ENCODE measurements at regions not wholly inside any gene's neighbourhood (a gene's known extent, or its start where the extent isn't known, plus 50 kb on each side); places are given as distances from the start of the nearest gene placed in this dataset.
A peak's percentile ranks its signal among the peaks of the same experiment; 100 is the strongest.
"Not testable (repeated sequence)": the region's sequence is repeated elsewhere in the genome, so short reads cannot be mapped to it uniquely, and the experiment has no call there.

GRCh38 chr1:195195423-195196057, 1412.7 kb downstream of the KCNT2 start:
- Mint-ChIP-seq H3K27ac (no peak overlapping the region), H3K36me3 (ENCODE audit: low read depth) (no peaks in the 10 kb centered on the region), H3K27me3 (ENCODE audit: low read depth) (peaks cover 3% of the 10 kb centered on the region), H3K9me3 (no peaks in the 10 kb centered on the region), H3K4me1 (ENCODE audit: low read depth) (peaks cover 3% of the 10 kb centered on the region), H3K4me3 (no peak overlapping the region)
- intact Hi-C loops (cut with micrococcal nuclease): no loop called here
- CTCF ChIA-PET: no interaction called here
- peak; percentile 10 for DNase-seq

GRCh38 chr1:195193134-195193533, 1415.1 kb downstream of the KCNT2 start:
- CTCF ChIA-PET: no interaction called here
- Mint-ChIP-seq H3K9me3 (no peaks in the 10 kb centered on the region), H3K36me3 (ENCODE audit: low read depth) (no peaks in the 10 kb centered on the region), H3K4me1 (ENCODE audit: low read depth) (peaks cover 3% of the 10 kb centered on the region), H3K27me3 (ENCODE audit: low read depth) (peaks cover 3% of the 10 kb centered on the region), H3K4me3 (no peak overlapping the region), H3K27ac (no peak overlapping the region)
- no peak for DNase-seq
- intact Hi-C loops (cut with micrococcal nuclease): no loop called here

GRCh38 chr1:195188821-195189220, 1419.4 kb downstream of the KCNT2 start:
- Mint-ChIP-seq H3K4me3 (no peak overlapping the region), H3K27me3 (ENCODE audit: low read depth) (peaks cover 3% of the 10 kb centered on the region), H3K4me1 (ENCODE audit: low read depth) (no peaks in the 10 kb centered on the region), H3K27ac (no peak overlapping the region), H3K36me3 (ENCODE audit: low read depth) (no peaks in the 10 kb centered on the region), H3K9me3 (no peaks in the 10 kb centered on the region)
- intact Hi-C loops (cut with micrococcal nuclease): no loop called here
- no peak for DNase-seq
- CTCF ChIA-PET: no interaction called here

DNA sequence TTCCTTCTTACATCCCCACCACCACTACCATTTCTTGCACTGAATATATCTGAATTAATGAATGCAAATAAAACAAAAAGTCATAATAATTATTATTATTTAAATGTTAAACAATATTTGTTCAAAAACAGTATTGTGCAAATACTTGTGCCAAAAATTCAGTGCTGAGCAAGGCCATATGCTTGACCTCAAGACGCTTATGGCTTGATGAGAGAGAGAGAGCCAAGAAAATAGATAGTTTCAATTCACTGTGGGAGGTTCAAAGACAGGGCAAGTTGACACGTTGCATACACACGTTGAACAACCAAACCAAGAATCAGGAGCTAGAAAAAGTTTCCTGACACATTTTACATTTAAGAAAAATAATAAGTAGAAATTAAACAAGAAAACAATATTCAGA, 1421.7 kb downstream of the KCNT2 start:
- CTCF ChIA-PET: no interaction called here
- Mint-ChIP-seq H3K27me3 (ENCODE audit: low read depth) (peaks cover 3% of the 10 kb centered on the region), H3K4me3 (no peak overlapping the region), H3K27ac (no peak overlapping the region), H3K36me3 (ENCODE audit: low read depth) (no peaks in the 10 kb centered on the region), H3K4me1 (ENCODE audit: low read depth) (no peaks in the 10 kb centered on the region), H3K9me3 (no peaks in the 10 kb centered on the region)
- intact Hi-C loops (cut with micrococcal nuclease): no loop called here
- no peak for DNase-seq

- CTCF ChIA-PET: no interaction called here
These were observed 1422.5 kb downstream of the KCNT2 start for GRCh38 chr1:195185736-195186135.

GRCh38 chr1:195185321-195185720, 1422.9 kb downstream of the KCNT2 start:
- H3K4me1 Mint-ChIP-seq (ENCODE audit: low read depth): no peaks in the 10 kb centered on the region
- no peak overlapping the region for H3K27ac Mint-ChIP-seq
- no peaks in the 10 kb centered on the region for H3K36me3 Mint-ChIP-seq (ENCODE audit: low read depth)
- H3K9me3 Mint-ChIP-seq: no peaks in the 10 kb centered on the region
- intact Hi-C loops (cut with micrococcal nuclease): no loop called here
- H3K27me3 Mint-ChIP-seq (ENCODE audit: low read depth): no peaks in the 10 kb centered on the region
- H3K4me3 Mint-ChIP-seq: no peak overlapping the region
- CTCF ChIA-PET: no interaction called here
- no peak for DNase-seq

More at GRCh38 chr1:195185736-195186135, 1422.5 kb downstream of the KCNT2 start:
- Mint-ChIP-seq H3K9me3 (no peaks in the 10 kb centered on the region), H3K4me3 (no peak overlapping the region), H3K4me1 (ENCODE audit: low read depth) (no peaks in the 10 kb centered on the region), H3K27ac (no peak overlapping the region), H3K27me3 (ENCODE audit: low read depth) (peaks cover 1% of the 10 kb centered on the region), H3K36me3 (ENCODE audit: low read depth) (no peaks in the 10 kb centered on the region)
- no peak for DNase-seq
- intact Hi-C loops (cut with micrococcal nuclease): no loop called here

GRCh38 chr1:195173753-195174152, 1434.5 kb downstream of the KCNT2 start:
- no peaks in the 10 kb centered on the region for H3K36me3 Mint-ChIP-seq (ENCODE audit: low read depth)

DNA sequence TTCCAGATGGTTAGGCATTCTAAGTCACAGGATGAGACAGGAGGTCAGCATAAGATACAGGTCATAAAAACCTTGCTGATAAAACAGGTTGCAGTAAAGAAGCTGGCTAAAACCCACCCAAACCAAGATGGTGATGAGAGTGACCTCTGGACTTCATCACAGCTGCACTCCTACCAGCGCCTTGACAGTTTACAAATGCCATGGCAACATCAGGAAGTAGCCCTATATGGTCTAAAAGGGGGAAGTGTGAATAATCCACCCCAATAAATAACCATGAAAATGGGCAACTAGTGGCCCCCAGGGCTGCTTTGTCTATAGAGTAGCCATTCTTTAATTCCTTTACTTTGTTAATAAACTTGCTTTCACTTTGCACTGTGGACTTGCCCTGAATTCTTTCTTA, 1448.4 kb downstream of the KCNT2 start:
- H3K36me3 Mint-ChIP-seq (ENCODE audit: low read depth); H3K9me3 Mint-ChIP-seq; H3K27me3 Mint-ChIP-seq (ENCODE audit: low read depth); H3K4me3 Mint-ChIP-seq; CTCF ChIA-PET; H3K27ac Mint-ChIP-seq; DNase-seq; intact Hi-C loops (cut with micrococcal nuclease); H3K4me1 Mint-ChIP-seq (ENCODE audit: low read depth): not testable (repeated sequence)

More at GRCh38 chr1:195173753-195174152, 1434.5 kb downstream of the KCNT2 start:
- Mint-ChIP-seq H3K4me3 (no peak overlapping the region), H3K27me3 (ENCODE audit: low read depth) (no peaks in the 10 kb centered on the region), H3K4me1 (ENCODE audit: low read depth) (no peaks in the 10 kb centered on the region), H3K27ac (no peak overlapping the region), H3K9me3 (no peaks in the 10 kb centered on the region)
- intact Hi-C loops (cut with micrococcal nuclease): no loop called here
- DNase-seq: no peak
- CTCF ChIA-PET: no interaction called here

- intact Hi-C loops (cut with micrococcal nuclease): no loop called here
- H3K9me3 Mint-ChIP-seq: no peaks in the 10 kb centered on the region
These were observed 1450.1 kb downstream of the KCNT2 start for GRCh38 chr1:195158091-195158490.

DNA sequence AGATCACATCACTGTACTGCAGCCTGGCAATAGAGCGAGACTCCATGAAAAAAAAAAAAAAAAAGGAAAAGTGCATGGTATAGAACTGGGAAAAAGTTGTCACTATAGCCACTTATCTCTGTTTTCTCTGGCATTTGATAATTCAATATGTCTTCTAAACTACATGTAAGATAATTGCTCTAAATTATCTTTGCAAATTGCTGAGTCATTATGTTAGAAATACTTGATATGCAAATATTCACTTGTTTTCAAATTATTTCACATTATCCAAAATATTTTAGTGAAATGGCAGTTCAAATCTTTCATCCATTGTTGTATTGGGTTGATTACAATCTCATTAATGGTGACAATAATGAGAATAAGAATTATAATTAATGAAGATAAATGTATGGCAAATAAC, 1455.1 kb downstream of the KCNT2 start:
- intact Hi-C loops (cut with micrococcal nuclease): no loop called here
- H3K4me1 Mint-ChIP-seq (ENCODE audit: low read depth): no peaks in the 10 kb centered on the region
- H3K27me3 Mint-ChIP-seq (ENCODE audit: low read depth): no peaks in the 10 kb centered on the region
- no peaks in the 10 kb centered on the region for H3K9me3 Mint-ChIP-seq
- no peaks in the 10 kb centered on the region for H3K36me3 Mint-ChIP-seq (ENCODE audit: low read depth)
- no peak overlapping the region for H3K27ac Mint-ChIP-seq
- H3K4me3 Mint-ChIP-seq: no peak overlapping the region
- no peak for DNase-seq
- CTCF ChIA-PET: no interaction called here

More at GRCh38 chr1:195158091-195158490, 1450.1 kb downstream of the KCNT2 start:
- H3K27ac Mint-ChIP-seq: no peak overlapping the region
- CTCF ChIA-PET: no interaction called here
- no peaks in the 10 kb centered on the region for H3K27me3 Mint-ChIP-seq (ENCODE audit: low read depth)
- DNase-seq: no peak
- H3K4me3 Mint-ChIP-seq: no peak overlapping the region
- no peaks in the 10 kb centered on the region for H3K4me1 Mint-ChIP-seq (ENCODE audit: low read depth)
- no peaks in the 10 kb centered on the region for H3K36me3 Mint-ChIP-seq (ENCODE audit: low read depth)

- H3K9me3 Mint-ChIP-seq: no peaks in the 10 kb centered on the region
- no peak overlapping the region for H3K27ac Mint-ChIP-seq
- intact Hi-C loops (cut with micrococcal nuclease): no loop called here
- CTCF ChIA-PET: no interaction called here
- no peak for DNase-seq
- no peaks in the 10 kb centered on the region for H3K36me3 Mint-ChIP-seq (ENCODE audit: low read depth)
- H3K4me1 Mint-ChIP-seq (ENCODE audit: low read depth): no peaks in the 10 kb centered on the region
- H3K27me3 Mint-ChIP-seq (ENCODE audit: low read depth): no peaks in the 10 kb centered on the region
- no peak overlapping the region for H3K4me3 Mint-ChIP-seq
These were observed 1457.5 kb downstream of the KCNT2 start for GRCh38 chr1:195150768-195151167.

DNA sequence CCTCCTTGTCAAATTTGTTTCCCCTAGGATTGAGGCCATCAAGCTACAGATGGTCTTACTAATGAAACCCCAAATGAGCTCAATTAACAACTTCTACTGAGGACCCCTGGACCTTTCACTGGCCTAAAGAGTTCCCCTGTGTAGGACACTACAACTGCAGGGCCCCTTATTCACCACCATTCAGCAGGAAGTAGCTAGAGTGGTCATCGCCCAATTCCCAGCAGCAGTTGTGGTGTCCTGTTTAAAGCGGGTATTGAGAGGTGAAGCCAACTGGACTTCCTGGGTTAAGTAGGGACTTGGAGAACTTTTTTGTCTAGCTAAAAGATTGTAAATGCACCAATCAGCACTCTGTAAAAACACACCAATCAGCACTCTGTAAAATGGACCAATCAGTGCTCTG, 1466.9 kb downstream of the KCNT2 start:
- Mint-ChIP-seq H3K4me1 (ENCODE audit: low read depth) (no peaks in the 10 kb centered on the region), H3K27ac (no peak overlapping the region), H3K4me3 (no peak overlapping the region), H3K27me3 (ENCODE audit: low read depth) (no peaks in the 10 kb centered on the region), H3K36me3 (ENCODE audit: low read depth) (no peaks in the 10 kb centered on the region), H3K9me3 (peaks cover 9% of the 10 kb centered on the region)
- CTCF ChIA-PET: no interaction called here
- intact Hi-C loops (cut with micrococcal nuclease): no loop called here
- peak; percentile 5 for DNase-seq

GRCh38 chr1:195130598-195130997, 1477.6 kb downstream of the KCNT2 start:
- no peak for DNase-seq
- peaks cover 2% of the 10 kb centered on the region for H3K9me3 Mint-ChIP-seq
- CTCF ChIA-PET: no interaction called here
- H3K27me3 Mint-ChIP-seq (ENCODE audit: low read depth): no peaks in the 10 kb centered on the region
- intact Hi-C loops (cut with micrococcal nuclease): no loop called here
- H3K4me1 Mint-ChIP-seq (ENCODE audit: low read depth): no peaks in the 10 kb centered on the region
- no peak overlapping the region for H3K27ac Mint-ChIP-seq
- H3K4me3 Mint-ChIP-seq: no peak overlapping the region
- no peaks in the 10 kb centered on the region for H3K36me3 Mint-ChIP-seq (ENCODE audit: low read depth)

GRCh38 chr1:195122497-195122896, 1485.7 kb downstream of the KCNT2 start:
- CTCF ChIA-PET: no interaction called here
- H3K9me3 Mint-ChIP-seq: no peaks in the 10 kb centered on the region
- no peak overlapping the region for H3K4me3 Mint-ChIP-seq
- H3K4me1 Mint-ChIP-seq (ENCODE audit: low read depth): no peaks in the 10 kb centered on the region
- no peaks in the 10 kb centered on the region for H3K36me3 Mint-ChIP-seq (ENCODE audit: low read depth)
- intact Hi-C loops (cut with micrococcal nuclease): no loop called here
- no peaks in the 10 kb centered on the region for H3K27me3 Mint-ChIP-seq (ENCODE audit: low read depth)
- no peak for DNase-seq
- H3K27ac Mint-ChIP-seq: no peak overlapping the region
